ENCODE measurements at regions not wholly inside any gene's neighbourhood (a gene's known extent, or its start where the extent isn't known, plus 50 kb on each side); places are given as distances from the start of the nearest gene placed in this dataset.

GRCh38 chr6:10048370-10049297, 366.2 kb downstream of the TFAP2A start:
- no peak for DNase-seq (ENCODE audit: low read depth in 3 of 3)

GRCh38 chr6:10042280-10042679, 372.6 kb downstream of the TFAP2A start:
- DNase-seq (ENCODE audit: low read depth in 3 of 3) = no peak

- no peak for DNase-seq (ENCODE audit: low read depth in 3 of 3)
Observed at GRCh38 chr6:10033223-10033829, 381.5 kb downstream of the TFAP2A start.

- no peak for DNase-seq (ENCODE audit: low read depth in 3 of 3)
Observed at GRCh38 chr6:10031617-10032016, 383.3 kb downstream of the TFAP2A start.

GRCh38 chr6:10030942-10031537, 383.8 kb downstream of the TFAP2A start:
- DNase-seq (ENCODE audit: low read depth in 3 of 3) = no peak

GRCh38 chr6:10028222-10028621, 386.7 kb downstream of the TFAP2A start:
- no peak for DNase-seq (ENCODE audit: low read depth in 3 of 3)

GRCh38 chr6:10019851-10020250, 395.0 kb downstream of the TFAP2A start:
- DNase-seq (ENCODE audit: low read depth in 3 of 3) = no peak

- DNase-seq (ENCODE audit: low read depth in 3 of 3) = no peak
Observed at GRCh38 chr6:10014557-10014956, 400.3 kb downstream of the TFAP2A start.

- no peak for DNase-seq (ENCODE audit: low read depth in 3 of 3)
Observed at GRCh38 chr6:10000551-10000950, 414.3 kb downstream of the TFAP2A start.

GRCh38 chr6:9999796-10000195, 415.1 kb downstream of the TFAP2A start:
- DNase-seq (ENCODE audit: low read depth in 3 of 3) = no peak

- DNase-seq (ENCODE audit: low read depth in 3 of 3) = no peak
Observed at GRCh38 chr6:9986273-9986672, 428.6 kb downstream of the TFAP2A start.

GRCh38 chr6:9985481-9985880, 429.4 kb downstream of the TFAP2A start:
- DNase-seq (ENCODE audit: low read depth in 3 of 3) = no peak

GRCh38 chr6:9984607-9985006, 430.3 kb downstream of the TFAP2A start:
- no peak for DNase-seq (ENCODE audit: low read depth in 3 of 3)

- no peak for DNase-seq (ENCODE audit: low read depth in 3 of 3)
Observed at GRCh38 chr6:9983168-9983567, 431.7 kb downstream of the TFAP2A start.

- no peak for DNase-seq (ENCODE audit: low read depth in 3 of 3)
Observed at GRCh38 chr6:9982215-9982614, 432.7 kb downstream of the TFAP2A start.

GRCh38 chr6:9979996-9980395, 434.9 kb downstream of the TFAP2A start:
- DNase-seq (ENCODE audit: low read depth in 3 of 3) = no peak

- no peak for DNase-seq (ENCODE audit: low read depth in 3 of 3)
Observed at GRCh38 chr6:9978480-9978879, 436.4 kb downstream of the TFAP2A start.

GRCh38 chr6:9977411-9977810, 437.5 kb downstream of the TFAP2A start:
- no peak for DNase-seq (ENCODE audit: low read depth in 3 of 3)

- DNase-seq (ENCODE audit: low read depth in 3 of 3) = no peak
Observed at GRCh38 chr6:9961646-9962045, 453.2 kb downstream of the TFAP2A start.

- DNase-seq (ENCODE audit: low read depth in 3 of 3) = no peak
Observed at GRCh38 chr6:9957215-9957759, 457.6 kb downstream of the TFAP2A start.

GRCh38 chr6:9948678-9949077, 466.2 kb downstream of the TFAP2A start:
- DNase-seq (ENCODE audit: low read depth in 3 of 3) = no peak

GRCh38 chr6:9943986-9944385, 470.9 kb downstream of the TFAP2A start:
- DNase-seq (ENCODE audit: low read depth in 3 of 3) = no peak

- DNase-seq (ENCODE audit: low read depth in 3 of 3) = no peak
Observed at GRCh38 chr6:9943026-9943425, 471.8 kb downstream of the TFAP2A start.
